HG03064 (cell line): ENCODE measurements at regions not wholly inside any gene's neighbourhood (a gene's known extent, or its start where the extent isn't known, plus 50 kb on each side); places are given as distances from the start of the nearest gene placed in this dataset.
"Not testable (repeated sequence)": the region's sequence is repeated elsewhere in the genome, so short reads cannot be mapped to it uniquely, and the experiment has no call there.

Experiments
- ATAC-seq: cut with Tn5 transposase; IDR thresholded peaks from one replicate; pipeline ENCODE4 v1.9.1; 2021; ENCODE audit warnings: low read depth; ENCODE audit not compliant: unreplicated experiment

GRCh38 chr17:64786337-64786736, 124.2 kb upstream of the SMURF2 start:
- ATAC-seq, result no peak

GRCh38 chr17:64785011-64785421, 122.9 kb upstream of the SMURF2 start:
- ATAC-seq, result no peak

GRCh38 chr17:64784353-64785010, 122.4 kb upstream of the SMURF2 start:
- ATAC-seq, result no peak

- no peak for ATAC-seq
These were observed 121.6 kb upstream of the SMURF2 start for GRCh38 chr17:64783556-64784352.

GRCh38 chr17:64783031-64783461, 120.9 kb upstream of the SMURF2 start:
- no peak for ATAC-seq

- no peak for ATAC-seq
These were observed 119.9 kb upstream of the SMURF2 start for GRCh38 chr17:64781810-64782555.

GRCh38 chr17:64781014-64781756, 119.1 kb upstream of the SMURF2 start:
- ATAC-seq, result no peak

GRCh38 chr17:64780096-64781013, 118.2 kb upstream of the SMURF2 start:
- no peak for ATAC-seq

GRCh38 chr17:64779376-64780095, 117.4 kb upstream of the SMURF2 start:
- no peak for ATAC-seq

- ATAC-seq, result not testable (repeated sequence)
These were observed 116.9 kb upstream of the SMURF2 start for GRCh38 chr17:64779098-64779375.

GRCh38 chr17:64778240-64779097, 116.4 kb upstream of the SMURF2 start:
- ATAC-seq, result no peak

GRCh38 chr17:64777415-64778239, 115.5 kb upstream of the SMURF2 start:
- no peak for ATAC-seq

- peak; percentile 41 for ATAC-seq
These were observed 114.8 kb upstream of the SMURF2 start for GRCh38 chr17:64776720-64777414.

- no peak for ATAC-seq
These were observed 113.8 kb upstream of the SMURF2 start for GRCh38 chr17:64775701-64776570.

- no peak for ATAC-seq
These were observed 112.9 kb upstream of the SMURF2 start for GRCh38 chr17:64774888-64775540.
